ENCODE measurements at regions not wholly inside any gene's neighbourhood (a gene's known extent, or its start where the extent isn't known, plus 50 kb on each side); places are given as distances from the start of the nearest gene placed in this dataset.

- no peaks in the 10 kb centered on the region for H3K9me3 ChIP-seq (ENCODE audit: control insufficient read depth in 4 of 4, low read length in 3 of 4)
- no peak overlapping the region for H3K27ac ChIP-seq (ENCODE audit: low read depth in 1 of 2, low read length in 2 of 2)
- WGBS = 62% methylated on average over 3 of the region's 3 CpGs
- no peak overlapping the region for H3K4me3 ChIP-seq (ENCODE audit: low read depth in 1 of 3, low read length in 3 of 3)
- DNase-seq (ENCODE audit: low spot score) = peak; percentile 46
- no peaks in the 10 kb centered on the region for H3K27me3 ChIP-seq (ENCODE audit: control insufficient read depth in 4 of 4, insufficient read depth in 4 of 4, low read length in 3 of 4)
- no peak overlapping the region for H3K9ac ChIP-seq (ENCODE audit: low read depth in 1 of 2, low read length in 2 of 2)
- no peak for TF ChIP-seq YY1 (IDR thresholded peaks at IDR 0.05)
- TF ChIP-seq RAD21 (IDR thresholded peaks at IDR 0.05) = peak in 1 of 2 donors; percentile 29
- TF ChIP-seq SP1 (IDR thresholded peaks at IDR 0.05) = no peak
- TF ChIP-seq MAX (IDR thresholded peaks at IDR 0.05) = no peak
- H3K4me1 ChIP-seq (ENCODE audit: control insufficient read depth in 4 of 4, insufficient read depth in 4 of 4, low read length in 3 of 4) = peaks cover 0 to 7% (median 6%) of the 10 kb centered on the region in 4 donors
- no peaks in the 10 kb centered on the region for H3K36me3 ChIP-seq (ENCODE audit: control insufficient read depth in 4 of 4, insufficient read depth in 3 of 4, low read depth in 1 of 4, low read length in 3 of 4)
Observed at GRCh38 chr5:125198270-125198974, 452.0 kb upstream of the ZNF608 start.

- WGBS = 90% methylated on average over 2 of the region's 2 CpGs
- TF ChIP-seq RAD21 (IDR thresholded peaks at IDR 0.05) = no peak
- TF ChIP-seq EGR1 (IDR thresholded peaks at IDR 0.05; ENCODE audit: low read depth in 2 of 2) = no peak
- no peak for TF ChIP-seq MAX (IDR thresholded peaks at IDR 0.05)
- TF ChIP-seq YY1 (IDR thresholded peaks at IDR 0.05) = no peak
- TF ChIP-seq, protein P1, sequence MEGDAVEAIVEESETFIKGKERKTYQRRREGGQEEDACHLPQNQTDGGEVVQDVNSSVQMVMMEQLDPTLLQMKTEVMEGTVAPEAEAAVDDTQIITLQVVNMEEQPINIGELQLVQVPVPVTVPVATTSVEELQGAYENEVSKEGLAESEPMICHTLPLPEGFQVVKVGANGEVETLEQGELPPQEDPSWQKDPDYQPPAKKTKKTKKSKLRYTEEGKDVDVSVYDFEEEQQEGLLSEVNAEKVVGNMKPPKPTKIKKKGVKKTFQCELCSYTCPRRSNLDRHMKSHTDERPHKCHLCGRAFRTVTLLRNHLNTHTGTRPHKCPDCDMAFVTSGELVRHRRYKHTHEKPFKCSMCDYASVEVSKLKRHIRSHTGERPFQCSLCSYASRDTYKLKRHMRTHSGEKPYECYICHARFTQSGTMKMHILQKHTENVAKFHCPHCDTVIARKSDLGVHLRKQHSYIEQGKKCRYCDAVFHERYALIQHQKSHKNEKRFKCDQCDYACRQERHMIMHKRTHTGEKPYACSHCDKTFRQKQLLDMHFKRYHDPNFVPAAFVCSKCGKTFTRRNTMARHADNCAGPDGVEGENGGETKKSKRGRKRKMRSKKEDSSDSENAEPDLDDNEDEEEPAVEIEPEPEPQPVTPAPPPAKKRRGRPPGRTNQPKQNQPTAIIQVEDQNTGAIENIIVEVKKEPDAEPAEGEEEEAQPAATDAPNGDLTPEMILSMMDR (IDR thresholded peaks at IDR 0.05; ENCODE audit: low read depth, low read length, missing input control) = no peak
- TF ChIP-seq REST (IDR thresholded peaks at IDR 0.05) = no peak
- no peak for TF ChIP-seq HNF4G (IDR thresholded peaks at IDR 0.05)
- no peak for TF ChIP-seq FOXA2 (IDR thresholded peaks at IDR 0.05)
- TF ChIP-seq JUND (IDR thresholded peaks at IDR 0.05) = no peak
- no peak for TF ChIP-seq NR2F2 (IDR thresholded peaks at IDR 0.05)
- TF ChIP-seq, protein P2, sequence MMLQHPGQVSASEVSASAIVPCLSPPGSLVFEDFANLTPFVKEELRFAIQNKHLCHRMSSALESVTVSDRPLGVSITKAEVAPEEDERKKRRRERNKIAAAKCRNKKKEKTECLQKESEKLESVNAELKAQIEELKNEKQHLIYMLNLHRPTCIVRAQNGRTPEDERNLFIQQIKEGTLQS (IDR thresholded peaks at IDR 0.05) = no peak
- no peak for TF ChIP-seq RXRA (IDR thresholded peaks at IDR 0.05)
- TF ChIP-seq HNF4A (conservative IDR thresholded peaks at IDR 0.05) = no peak
- TF ChIP-seq FOXA1 (IDR thresholded peaks at IDR 0.05) = no peak
- no peak for TF ChIP-seq TAF1 (conservative IDR thresholded peaks at IDR 0.05)
Observed at GRCh38 chr5:125199373-125199772, 452.9 kb upstream of the ZNF608 start.

More at GRCh38 chr5:125199373-125199772, 452.9 kb upstream of the ZNF608 start:
- DNase-seq (ENCODE audit: low spot score) = no peak
- Histone ChIP-seq H3K4me3 (ENCODE audit: low read depth in 1 of 3, low read length in 3 of 3) (no peak overlapping the region), H3K27me3 (ENCODE audit: control insufficient read depth in 4 of 4, insufficient read depth in 4 of 4, low read length in 3 of 4) (no peaks in the 10 kb centered on the region), H3K36me3 (ENCODE audit: control insufficient read depth in 4 of 4, insufficient read depth in 3 of 4, low read depth in 1 of 4, low read length in 3 of 4) (no peaks in the 10 kb centered on the region), H3K9ac (ENCODE audit: low read depth in 1 of 2, low read length in 2 of 2) (no peak overlapping the region), H3K27ac (ENCODE audit: low read depth in 1 of 2, low read length in 2 of 2) (no peak overlapping the region), H3K4me1 (ENCODE audit: control insufficient read depth in 4 of 4, insufficient read depth in 4 of 4, low read length in 3 of 4) (peaks cover under 1 to 7% (median 6%) of the 10 kb centered on the region in 4 donors), H3K9me3 (ENCODE audit: control insufficient read depth in 4 of 4, low read length in 3 of 4) (peaks cover 0 to under 1% (median 0%) of the 10 kb centered on the region in 4 donors)

Measured in liver (tissue), 8 donors.